Karpas-422 (cell line): ENCODE measurements at regions not wholly inside any gene's neighbourhood (a gene's known extent, or its start where the extent isn't known, plus 50 kb on each side); places are given as distances from the start of the nearest gene placed in this dataset.
"Not testable (repeated sequence)": the region's sequence is repeated elsewhere in the genome, so short reads cannot be mapped to it uniquely, and the experiment has no call there.

Experiments used
- DNase-seq: peaks from one replicate; pipeline ENCODE4 v3.0.0-alpha.2; 2015
- H2AFZ ChIP-seq: fragments of 200-600 bp; sonication (generic); 2 replicates; pipeline ENCODE4 v1.6.1; 2014; ENCODE audit warnings: antibody characterized with exemption, low read length, mixed read lengths
- H3K27ac ChIP-seq: fragments of 200-600 bp; sonication (generic); 2 replicates; pipeline ENCODE4 v1.5.1; 2014; ENCODE audit warnings: mild to moderate bottlenecking, low read length, moderate library complexity
- H3K27me3 ChIP-seq: fragments of 200-600 bp; sonication (generic); 2 replicates; pipeline ENCODE4 v1.6.1; 2014; ENCODE audit warnings: low read length, mixed read lengths
- H3K36me3 ChIP-seq: fragments of 200-600 bp; sonication (generic); 2 replicates; pipeline ENCODE4 v1.6.1; 2014; ENCODE audit warnings: low read length, mixed read lengths; ENCODE audit not compliant: insufficient read depth
- H3K4me1 ChIP-seq: fragments of 200-600 bp; sonication (generic); 2 replicates; pipeline ENCODE4 v1.6.1; 2014; ENCODE audit warnings: mild to moderate bottlenecking, low read length, mixed read lengths
- H3K4me2 ChIP-seq: fragments of 200-600 bp; sonication (generic); 2 replicates; pipeline ENCODE4 v1.6.1; 2014; ENCODE audit warnings: low read length, low read depth, mild to moderate bottlenecking; ENCODE audit not compliant: poor library complexity, severe bottlenecking
- H3K4me3 ChIP-seq: fragments of 200-600 bp; sonication (generic); 2 replicates; pipeline ENCODE4 v1.5.1; 2014; ENCODE audit warnings: mild to moderate bottlenecking, antibody characterized with exemption, low read length, mixed read lengths
- H3K79me2 ChIP-seq: fragments of 200-600 bp; sonication (generic); 2 replicates; pipeline ENCODE4 v1.6.1; 2014; ENCODE audit warnings: mild to moderate bottlenecking, low read length, mixed read lengths
- H3K9ac ChIP-seq: fragments of 200-600 bp; sonication (generic); 2 replicates; pipeline ENCODE4 v1.6.0; 2014; ENCODE audit warnings: low read length
- H3K9me2 ChIP-seq: fragments of 200-600 bp; sonication (generic), shearing (Covaris generic); replicated peaks from 2 replicates; pipeline ENCODE4 v1.6.0; 2014; ENCODE audit warnings: mild to moderate bottlenecking, low read length, moderate library complexity; ENCODE audit not compliant: insufficient read depth
- H3K9me3 ChIP-seq: fragments of 300-700, 200-600 bp; sonication (generic); 2 replicates; pipeline ENCODE4 v1.6.1; 2014; ENCODE audit warnings: low read length, mixed read lengths
- H4K20me1 ChIP-seq: fragments of 200-600 bp; sonication (generic); 2 replicates; pipeline ENCODE4 v1.6.1; 2014; ENCODE audit warnings: mild to moderate bottlenecking, antibody characterized with exemption, low read length, low read depth; ENCODE audit not compliant: insufficient read depth

DNA sequence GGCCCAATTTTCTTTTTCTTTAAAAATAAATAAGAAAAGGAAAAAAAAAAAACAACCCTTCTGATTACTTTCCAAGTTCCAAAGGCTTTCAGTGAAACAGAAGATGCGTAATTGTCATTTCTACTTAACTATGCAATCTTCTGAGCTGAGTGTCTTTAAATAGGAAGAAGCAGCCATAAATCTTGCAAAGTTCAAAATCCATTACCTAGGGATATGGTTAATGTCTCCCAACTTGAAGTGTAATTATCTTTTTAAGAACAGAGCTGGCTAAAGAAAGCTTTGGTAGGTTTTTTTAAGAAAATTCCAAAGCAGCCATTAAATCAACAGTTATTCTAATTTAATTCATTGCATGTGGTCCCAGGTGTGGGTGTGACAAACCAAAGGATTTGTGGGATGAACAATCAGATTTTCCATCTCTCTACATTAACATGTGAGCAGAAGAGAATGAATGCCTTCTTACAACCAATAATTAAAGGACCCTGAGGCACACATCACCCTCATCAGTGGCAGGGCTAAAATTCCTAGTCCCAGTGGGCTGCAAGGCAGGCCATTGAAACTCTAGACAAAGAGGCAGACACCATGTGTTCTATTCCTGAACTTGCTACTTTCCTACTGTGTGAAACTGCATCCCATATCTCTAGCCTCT lies 419.2 kb downstream of the REEP3 start:
- no peaks in the 10 kb centered on the region for H3K9me2 ChIP-seq
- H3K9me3 ChIP-seq, result no peaks in the 10 kb centered on the region
- no peak overlapping the region for H3K27ac ChIP-seq
- H3K36me3 ChIP-seq, result no peaks in the 10 kb centered on the region
- H4K20me1 ChIP-seq, result no peaks in the 10 kb centered on the region
- DNase-seq, result no peak
- no peak overlapping the region for H3K9ac ChIP-seq
- H3K4me1 ChIP-seq, result no peaks in the 10 kb centered on the region
- H2AFZ ChIP-seq, result no peak overlapping the region
- no peak overlapping the region for H3K4me3 ChIP-seq
- H3K27me3 ChIP-seq, result no peaks in the 10 kb centered on the region
- H3K79me2 ChIP-seq, result no peaks in the 10 kb centered on the region
- no peak overlapping the region for H3K4me2 ChIP-seq

DNA sequence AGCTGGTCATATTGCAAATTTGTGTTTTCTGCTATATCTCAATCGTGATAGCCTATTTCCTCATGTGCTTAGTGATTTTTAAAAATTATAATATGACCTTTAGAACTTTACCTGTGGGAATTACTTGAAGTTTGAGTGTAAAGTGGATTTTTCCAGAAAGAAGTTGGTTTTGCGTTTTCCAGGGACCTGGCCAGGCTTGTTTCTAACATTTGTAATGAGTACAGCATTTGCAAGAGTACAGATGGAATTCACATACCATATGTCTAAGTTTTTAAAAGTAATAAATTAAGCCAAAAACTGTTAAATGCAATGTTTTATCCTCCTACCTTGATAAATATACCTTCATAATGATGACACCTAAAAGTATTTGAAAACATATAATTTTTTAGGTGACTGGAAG lies 443.2 kb downstream of the REEP3 start:
- H3K4me3 ChIP-seq, result no peak overlapping the region
- no peak overlapping the region for H3K27ac ChIP-seq
- no peak overlapping the region for H3K4me2 ChIP-seq
- H3K4me1 ChIP-seq, result no peaks in the 10 kb centered on the region
- no peaks in the 10 kb centered on the region for H3K79me2 ChIP-seq
- no peaks in the 10 kb centered on the region for H3K27me3 ChIP-seq
- no peaks in the 10 kb centered on the region for H3K9me2 ChIP-seq
- no peak for DNase-seq
- no peak overlapping the region for H2AFZ ChIP-seq
- no peaks in the 10 kb centered on the region for H4K20me1 ChIP-seq
- no peak overlapping the region for H3K9ac ChIP-seq
- no peaks in the 10 kb centered on the region for H3K36me3 ChIP-seq
- H3K9me3 ChIP-seq, result no peaks in the 10 kb centered on the region

DNA sequence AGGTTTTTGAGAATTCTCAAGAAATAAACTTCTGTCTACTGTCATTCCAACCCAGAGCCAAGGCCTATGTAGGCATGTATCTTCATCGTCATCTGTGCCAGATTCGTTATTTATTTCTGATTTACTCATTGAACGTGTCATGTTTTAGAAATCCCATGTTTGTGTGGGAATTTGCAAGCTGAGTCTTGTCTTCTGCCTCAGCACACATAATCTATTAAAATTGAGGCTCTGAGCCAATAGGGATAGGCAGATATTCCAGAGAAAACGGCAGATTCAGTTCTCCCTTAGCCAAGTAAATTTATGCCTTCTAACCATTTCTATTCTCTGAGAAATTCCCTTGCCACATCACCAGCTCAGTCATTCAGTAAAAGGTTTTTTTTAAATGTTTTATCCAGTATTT lies 444.6 kb downstream of the REEP3 start:
- no peak overlapping the region for H3K4me2 ChIP-seq
- H3K9me3 ChIP-seq, result no peaks in the 10 kb centered on the region
- no peak for DNase-seq
- no peaks in the 10 kb centered on the region for H3K27me3 ChIP-seq
- no peak overlapping the region for H3K4me3 ChIP-seq
- H3K79me2 ChIP-seq, result no peaks in the 10 kb centered on the region
- H3K9ac ChIP-seq, result no peak overlapping the region
- H4K20me1 ChIP-seq, result no peaks in the 10 kb centered on the region
- H3K36me3 ChIP-seq, result no peaks in the 10 kb centered on the region
- H3K4me1 ChIP-seq, result no peaks in the 10 kb centered on the region
- no peak overlapping the region for H2AFZ ChIP-seq
- no peak overlapping the region for H3K27ac ChIP-seq
- no peaks in the 10 kb centered on the region for H3K9me2 ChIP-seq

DNA sequence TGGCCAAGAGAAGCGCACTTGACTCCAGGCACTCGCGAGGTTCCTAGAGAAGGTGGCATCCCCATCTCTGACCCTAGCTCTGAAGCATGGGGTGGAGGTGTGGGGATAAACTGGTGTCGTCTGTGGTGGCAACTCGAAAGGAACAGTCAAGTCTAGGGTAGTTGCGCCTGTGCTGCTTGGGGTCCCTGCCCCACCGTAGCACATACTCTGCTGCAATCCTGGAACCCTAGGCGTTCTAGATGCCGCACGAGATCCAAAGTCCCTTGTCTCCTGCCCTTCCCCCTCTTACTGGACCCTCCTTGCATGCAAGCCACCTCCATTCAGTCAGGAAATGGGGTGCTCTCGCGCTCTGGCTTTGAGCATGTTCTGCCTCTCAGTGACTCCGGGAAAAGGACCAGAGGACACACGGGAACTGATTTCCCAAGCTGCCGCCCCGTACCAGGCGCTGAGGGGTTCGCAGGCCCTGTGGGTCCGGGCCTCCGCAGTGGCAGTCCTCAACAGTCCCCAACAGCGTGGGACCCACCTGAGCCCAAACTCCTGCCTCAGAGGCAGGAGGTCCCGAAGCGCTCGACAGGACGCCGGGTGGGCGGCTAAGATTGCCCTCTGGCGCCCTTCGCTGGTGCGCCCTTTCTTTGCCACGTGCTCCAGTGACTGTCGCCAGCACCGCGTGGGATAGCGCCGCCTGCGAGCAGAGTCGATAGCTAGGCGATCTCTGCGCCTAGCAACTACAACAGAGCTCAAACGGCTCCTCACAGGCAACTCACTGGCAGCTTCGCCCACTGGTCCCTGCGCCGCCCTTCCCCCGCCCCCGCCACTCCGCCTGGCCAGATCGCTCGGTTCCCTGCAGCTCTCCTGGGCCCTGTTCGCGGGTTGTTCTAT lies 452.0 kb downstream of the REEP3 start:
- Histone ChIP-seq H4K20me1 (no peaks in the 10 kb centered on the region), H3K36me3 (no peaks in the 10 kb centered on the region), H3K27ac (no peak overlapping the region), H3K9me3 (no peaks in the 10 kb centered on the region), H3K4me3 (no peak overlapping the region), H3K4me1 (no peaks in the 10 kb centered on the region), H3K27me3 (no peaks in the 10 kb centered on the region), H3K4me2 (no peak overlapping the region), H3K9me2 (no peaks in the 10 kb centered on the region), H2AFZ (no peak overlapping the region), H3K9ac (no peak overlapping the region), H3K79me2 (no peaks in the 10 kb centered on the region)
- no peak for DNase-seq

DNA sequence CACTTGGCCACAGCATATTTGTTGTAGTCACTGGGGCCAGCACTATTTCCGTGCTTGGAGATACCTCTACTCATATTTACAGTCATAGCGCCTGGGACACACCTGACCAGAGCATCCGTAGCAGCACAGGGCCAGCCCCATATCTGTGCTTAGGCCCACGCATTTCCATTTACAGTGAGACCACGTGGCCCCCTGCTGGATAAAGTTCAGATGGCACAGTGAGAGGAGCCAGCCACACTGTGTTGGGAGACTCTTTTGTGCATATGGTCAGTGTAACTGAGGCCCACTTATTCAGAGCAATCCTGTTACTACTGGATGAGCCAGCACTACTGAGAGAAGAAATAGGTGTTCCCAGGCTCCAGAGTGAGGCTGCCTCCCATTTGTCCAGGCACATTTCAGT lies 455.3 kb downstream of the REEP3 start:
- no peak overlapping the region for H3K9ac ChIP-seq
- H3K36me3 ChIP-seq, result no peaks in the 10 kb centered on the region
- no peak overlapping the region for H3K4me3 ChIP-seq
- peaks cover 9% of the 10 kb centered on the region for H3K4me1 ChIP-seq
- H3K4me2 ChIP-seq, result no peak overlapping the region
- H4K20me1 ChIP-seq, result no peaks in the 10 kb centered on the region
- H2AFZ ChIP-seq, result no peak overlapping the region
- no peaks in the 10 kb centered on the region for H3K9me2 ChIP-seq
- no peaks in the 10 kb centered on the region for H3K79me2 ChIP-seq
- peak; percentile 82 for DNase-seq
- no peak overlapping the region for H3K27ac ChIP-seq
- H3K27me3 ChIP-seq, result no peaks in the 10 kb centered on the region
- H3K9me3 ChIP-seq, result no peaks in the 10 kb centered on the region

DNA sequence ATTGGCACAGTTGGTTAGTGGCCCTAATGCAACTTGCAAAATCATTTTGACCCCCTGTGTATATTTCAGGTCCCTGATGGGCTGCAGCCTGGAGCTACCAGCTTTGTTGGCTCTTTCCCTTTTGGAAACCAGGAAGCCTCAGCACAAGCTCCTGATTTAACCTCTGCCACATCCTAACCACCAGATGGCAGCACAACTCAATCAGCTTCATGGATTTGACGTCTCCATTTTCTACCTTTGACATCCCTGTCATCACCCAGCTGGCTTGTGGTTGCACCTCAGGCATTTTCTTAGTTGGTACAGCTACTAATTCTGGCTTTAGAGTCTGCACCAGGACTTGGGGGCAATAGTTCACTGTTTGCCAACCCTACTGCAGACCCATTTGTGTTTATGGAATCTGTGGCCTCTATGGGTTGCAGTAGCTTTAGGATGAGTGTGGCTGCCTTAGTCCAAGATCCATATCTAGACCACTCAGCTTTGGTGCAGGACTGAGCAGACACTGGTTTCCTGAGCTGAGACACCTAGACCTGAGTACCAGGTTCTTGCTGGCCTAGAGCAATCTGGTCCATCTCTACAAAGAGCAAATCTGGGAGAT lies 456.2 kb downstream of the REEP3 start:
- H3K27me3 ChIP-seq, result no peaks in the 10 kb centered on the region
- no peak overlapping the region for H3K4me3 ChIP-seq
- no peaks in the 10 kb centered on the region for H3K36me3 ChIP-seq
- no peak overlapping the region for H3K9ac ChIP-seq
- no peak overlapping the region for H2AFZ ChIP-seq
- H3K4me2 ChIP-seq, result no peak overlapping the region
- H3K4me1 ChIP-seq, result peaks cover 9% of the 10 kb centered on the region
- H3K9me2 ChIP-seq, result no peaks in the 10 kb centered on the region
- no peaks in the 10 kb centered on the region for H4K20me1 ChIP-seq
- no peaks in the 10 kb centered on the region for H3K79me2 ChIP-seq
- H3K27ac ChIP-seq, result no peak overlapping the region
- peak; percentile 84 for DNase-seq
- no peaks in the 10 kb centered on the region for H3K9me3 ChIP-seq

DNA sequence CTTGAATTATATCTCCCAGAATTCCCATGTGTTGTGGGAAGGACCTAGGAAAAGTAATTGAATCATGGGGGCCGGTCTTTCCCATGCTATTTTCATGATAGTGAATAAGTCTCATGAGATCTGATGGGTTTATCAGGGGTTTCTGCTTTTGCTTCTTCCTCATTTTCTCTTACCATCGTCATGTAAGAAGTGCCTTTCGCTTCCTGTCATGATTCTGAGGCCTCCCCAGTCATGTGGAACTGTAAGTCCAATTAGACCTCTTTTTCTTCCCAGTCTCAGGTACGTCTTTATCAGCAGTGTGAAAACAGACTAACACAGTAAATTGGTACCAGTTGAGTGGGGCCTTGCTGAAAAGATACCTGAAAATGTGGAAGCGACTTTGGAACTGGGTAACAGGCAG lies 459.7 kb downstream of the REEP3 start:
- H3K4me1 ChIP-seq, H3K27ac ChIP-seq, H3K79me2 ChIP-seq, H3K36me3 ChIP-seq, H2AFZ ChIP-seq, H4K20me1 ChIP-seq, H3K4me3 ChIP-seq, H3K4me2 ChIP-seq, H3K9ac ChIP-seq, H3K27me3 ChIP-seq, H3K9me2 ChIP-seq, H3K9me3 ChIP-seq: not testable (repeated sequence)
- peak; percentile 53 for DNase-seq

DNA sequence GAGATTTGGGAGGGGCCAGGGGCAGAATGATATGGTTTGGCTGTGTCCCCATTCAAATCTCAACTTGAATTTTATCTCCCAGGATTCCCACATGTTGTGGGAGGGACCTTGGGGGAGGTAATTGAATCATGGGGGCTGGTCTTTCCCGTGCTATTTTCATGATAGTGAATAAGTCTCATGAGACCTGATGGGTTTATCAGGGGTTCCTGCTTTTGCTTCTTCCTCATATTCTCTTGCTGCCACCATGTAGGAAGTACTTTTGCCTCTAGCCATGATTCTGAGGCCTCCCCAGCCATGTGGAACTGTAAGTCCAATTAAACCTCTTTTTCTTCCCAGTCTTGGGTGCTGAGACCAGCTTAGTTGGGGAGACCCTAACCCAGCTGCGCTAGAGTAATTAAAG lies 462.9 kb downstream of the REEP3 start:
- H3K79me2 ChIP-seq, H2AFZ ChIP-seq, H3K9ac ChIP-seq, H3K4me2 ChIP-seq, H3K9me2 ChIP-seq, H3K4me3 ChIP-seq, H3K27ac ChIP-seq, H4K20me1 ChIP-seq, H3K9me3 ChIP-seq, DNase-seq, H3K36me3 ChIP-seq, H3K4me1 ChIP-seq, H3K27me3 ChIP-seq: not testable (repeated sequence)
